ENCODE measurements at regions not wholly inside any gene's neighbourhood (a gene's known extent, or its start where the extent isn't known, plus 50 kb on each side); places are given as distances from the start of the nearest gene placed in this dataset.

GRCh38 chr5:113896789-113897188, 383.3 kb downstream of the YTHDC2 start:
- no peak for TF ChIP-seq CTCF (IDR thresholded peaks at IDR 0.05)
- TF ChIP-seq EZH2 (IDR thresholded peaks at IDR 0.05; ENCODE audit: borderline replicate concordance, insufficient read depth, low read depth, low read length, poor library complexity, severe bottlenecking): no peak

Measured in B cell (primary cell).